ENCODE measurements at regions not wholly inside any gene's neighbourhood (a gene's known extent, or its start where the extent isn't known, plus 50 kb on each side); places are given as distances from the start of the nearest gene placed in this dataset.

- no peaks in the 10 kb centered on the region for H3K4me1 ChIP-seq (ENCODE audit: low read depth)
- no peak for TF ChIP-seq CTCF (IDR thresholded peaks at IDR 0.05)
- H3K36me3 ChIP-seq (ENCODE audit: low read depth) = no peaks in the 10 kb centered on the region
- DNase-seq = no peak
- intact Hi-C loops (cut with DNase I, micrococcal nuclease) = no loop called here
- ATAC-seq = no peak
- no peaks in the 10 kb centered on the region for H3K9me3 ChIP-seq
- no peak overlapping the region for H3K4me3 ChIP-seq
Measured at GRCh38 chr3:166187237-166187636, 350.0 kb upstream of the BCHE start.

GRCh38 chr3:166186003-166186402 is 348.8 kb upstream of the BCHE start:
- ATAC-seq (no peak), DNase-seq (no peak)

GRCh38 chr3:166177130-166177529 is 339.9 kb upstream of the BCHE start:
- H3K4me1 ChIP-seq (ENCODE audit: low read depth) = no peaks in the 10 kb centered on the region
- H3K9me3 ChIP-seq = no peaks in the 10 kb centered on the region
- no peak for DNase-seq
- no peak for TF ChIP-seq CTCF (IDR thresholded peaks at IDR 0.05)
- ATAC-seq = no peak
- intact Hi-C loops (cut with DNase I, micrococcal nuclease) = no loop called here
- H3K4me3 ChIP-seq = no peak overlapping the region
- no peaks in the 10 kb centered on the region for H3K36me3 ChIP-seq (ENCODE audit: low read depth)

More at GRCh38 chr3:166186003-166186402, 348.8 kb upstream of the BCHE start:
- intact Hi-C loops (cut with DNase I, micrococcal nuclease) = no loop called here
- Histone ChIP-seq H3K36me3 (ENCODE audit: low read depth) (no peaks in the 10 kb centered on the region), H3K9me3 (no peaks in the 10 kb centered on the region), H3K4me1 (ENCODE audit: low read depth) (no peaks in the 10 kb centered on the region), H3K4me3 (no peak overlapping the region)
- no peak for TF ChIP-seq CTCF (IDR thresholded peaks at IDR 0.05)

GRCh38 chr3:166171695-166172094 is 334.5 kb upstream of the BCHE start:
- H3K36me3 ChIP-seq (ENCODE audit: low read depth) = no peaks in the 10 kb centered on the region
- no peak for DNase-seq
- no peaks in the 10 kb centered on the region for H3K4me1 ChIP-seq (ENCODE audit: low read depth)
- no peak for TF ChIP-seq CTCF (IDR thresholded peaks at IDR 0.05)
- no peak overlapping the region for H3K4me3 ChIP-seq
- intact Hi-C loops (cut with DNase I, micrococcal nuclease) = no loop called here
- H3K9me3 ChIP-seq = no peaks in the 10 kb centered on the region
- no peak for ATAC-seq

GRCh38 chr3:166169681-166170080 is 332.5 kb upstream of the BCHE start:
- H3K4me3 ChIP-seq = no peak overlapping the region
- intact Hi-C loops (cut with DNase I, micrococcal nuclease) = no loop called here
- ATAC-seq (no peak), DNase-seq (no peak)
- no peaks in the 10 kb centered on the region for H3K36me3 ChIP-seq (ENCODE audit: low read depth)
- no peaks in the 10 kb centered on the region for H3K9me3 ChIP-seq
- no peak for TF ChIP-seq CTCF (IDR thresholded peaks at IDR 0.05)
- no peaks in the 10 kb centered on the region for H3K4me1 ChIP-seq (ENCODE audit: low read depth)

GRCh38 chr3:166127969-166128368 is 290.7 kb upstream of the BCHE start:
- no peak for ATAC-seq
- Histone ChIP-seq H3K9me3 (no peaks in the 10 kb centered on the region), H3K36me3 (ENCODE audit: low read depth) (no peaks in the 10 kb centered on the region), H3K4me1 (ENCODE audit: low read depth) (no peaks in the 10 kb centered on the region), H3K4me3 (no peak overlapping the region)
- DNase-seq = no peak
- no peak for TF ChIP-seq CTCF (IDR thresholded peaks at IDR 0.05)
- intact Hi-C loops (cut with DNase I, micrococcal nuclease) = no loop called here
